Right kidney (tissue), 1 donor: ENCODE measurements at regions not wholly inside any gene's neighbourhood (a gene's known extent, or its start where the extent isn't known, plus 50 kb on each side); places are given as distances from the start of the nearest gene placed in this dataset.

Experiments
- DNase-seq: peaks from one replicate; pipeline ENCODE4 v3.0.0-alpha.2; 2016

DNA sequence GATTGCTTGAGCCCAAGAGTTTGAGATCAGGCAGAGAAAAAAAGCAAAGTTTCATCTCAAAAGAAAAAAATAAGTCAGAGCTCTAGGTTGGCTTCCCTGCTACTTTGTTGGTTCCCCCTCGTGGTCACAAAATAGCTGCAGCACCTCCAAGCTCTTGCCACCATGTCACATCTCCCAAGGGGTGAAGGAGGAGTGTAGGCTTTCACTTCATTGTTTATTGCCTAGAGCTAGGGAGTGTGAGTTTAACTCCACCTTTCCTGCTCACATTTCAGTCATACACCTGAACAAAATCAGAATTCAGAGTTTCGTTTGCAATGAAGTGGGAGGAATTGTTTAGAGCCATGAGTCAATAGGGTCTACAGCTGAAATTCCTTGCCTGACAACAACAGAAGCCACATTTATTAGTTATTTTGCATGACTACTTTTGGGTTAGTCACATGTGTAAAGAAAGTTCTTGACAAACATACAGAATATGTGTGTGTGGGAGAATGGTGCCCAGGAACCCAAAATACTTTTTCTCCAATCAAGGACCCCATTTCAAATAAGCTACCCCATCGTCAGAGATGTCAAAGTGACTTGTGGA, 56.2 kb upstream of the UFL1 start:
- DNase-seq = no peak

DNA sequence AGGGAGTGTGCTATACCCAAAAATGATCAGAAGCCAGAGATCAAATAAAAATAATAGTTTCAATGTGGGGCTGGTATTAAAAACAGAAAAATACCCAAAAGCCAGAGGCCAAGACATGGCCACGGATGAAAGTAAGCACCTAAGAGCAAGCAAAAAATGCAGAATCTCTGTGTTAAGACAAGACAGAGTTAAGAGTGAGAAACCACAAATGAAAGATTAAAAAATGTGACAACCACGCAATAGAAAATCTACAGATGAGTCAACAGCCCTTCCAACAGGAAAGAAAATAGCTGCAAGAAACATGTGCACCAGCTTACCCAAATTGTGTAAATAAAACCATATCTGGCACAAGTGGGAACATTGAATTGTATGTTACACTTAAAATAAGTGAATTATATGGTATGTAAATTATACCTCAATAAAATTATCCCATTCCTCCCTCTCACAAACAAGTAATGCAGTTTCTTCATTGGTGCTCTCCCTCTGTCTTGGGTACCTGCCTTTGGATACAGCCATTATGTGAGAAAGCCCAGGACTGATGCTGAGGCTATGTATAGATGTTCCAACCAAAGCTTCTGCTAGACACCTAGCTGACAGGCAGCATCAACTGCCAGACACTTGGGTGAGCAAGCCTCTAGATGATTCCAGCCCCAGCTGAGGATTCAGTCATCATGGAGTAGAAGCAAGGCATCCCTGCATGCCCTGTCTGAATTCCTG, 55.3 kb upstream of the UFL1 start:
- no peak for DNase-seq

DNA sequence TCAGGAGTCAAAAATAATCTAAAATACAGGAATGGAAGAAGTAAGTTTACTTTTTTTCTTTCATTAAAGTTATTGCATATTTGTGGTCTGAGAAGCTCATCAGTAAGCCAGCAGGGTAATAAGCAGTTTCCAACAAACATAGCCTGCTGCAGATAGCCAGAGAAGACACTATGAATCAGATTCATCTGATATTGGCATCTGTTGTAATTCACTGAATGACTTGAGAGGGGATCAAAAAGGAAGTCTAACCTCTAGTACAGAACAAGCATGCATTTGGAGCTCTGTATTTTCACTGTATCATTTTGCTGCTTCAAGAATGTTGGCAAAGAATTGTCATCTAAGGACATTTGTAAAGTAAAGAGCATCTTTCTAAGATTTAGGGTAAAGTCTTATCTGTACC, 53.8 kb upstream of the UFL1 start:
- no peak for DNase-seq

DNA sequence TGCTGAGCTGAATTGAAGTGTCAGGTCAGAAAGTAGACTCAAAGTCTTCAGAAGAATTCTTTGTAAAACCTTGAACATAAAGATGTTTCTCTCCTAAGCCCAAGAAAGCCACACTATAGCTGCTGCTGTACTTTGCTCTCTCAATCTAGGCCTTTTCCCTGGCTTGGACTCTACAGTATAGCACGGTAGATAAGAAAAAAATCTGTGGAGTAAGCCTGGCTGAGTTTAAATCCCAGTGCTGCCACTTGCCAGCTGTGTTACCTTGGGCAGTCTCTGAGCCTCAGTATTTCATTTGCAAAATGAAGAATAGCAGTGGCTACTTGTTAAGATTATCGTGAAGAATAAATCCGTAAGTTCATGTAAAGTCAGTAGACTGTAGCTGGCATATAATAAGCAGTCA, 53.3 kb upstream of the UFL1 start:
- DNase-seq = no peak

DNA sequence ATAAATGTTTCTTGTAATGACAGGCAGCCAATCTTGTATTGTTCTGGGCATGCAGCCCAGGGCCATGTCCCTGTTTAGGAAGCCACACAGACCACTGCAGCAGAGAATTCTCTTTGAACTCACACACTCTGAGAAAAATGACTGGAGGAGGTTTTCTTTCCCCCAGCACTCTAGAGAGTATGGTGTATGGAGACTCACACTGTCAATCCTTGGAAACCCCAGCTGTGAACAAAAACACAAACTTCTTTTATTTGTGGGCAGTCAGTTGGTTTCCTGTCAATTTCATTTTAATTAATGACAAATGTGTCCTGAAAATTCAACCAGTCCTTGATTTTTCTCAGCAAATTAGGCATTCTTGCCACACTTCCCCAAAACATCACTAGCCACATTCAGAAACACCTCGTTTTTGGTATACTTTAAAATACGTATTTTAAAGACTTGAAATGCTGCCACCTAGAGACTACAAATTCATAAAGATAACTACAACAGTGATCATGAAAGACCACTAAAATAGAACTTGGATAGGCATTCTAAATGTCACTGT, 52.9 kb upstream of the UFL1 start:
- DNase-seq = no peak

DNA sequence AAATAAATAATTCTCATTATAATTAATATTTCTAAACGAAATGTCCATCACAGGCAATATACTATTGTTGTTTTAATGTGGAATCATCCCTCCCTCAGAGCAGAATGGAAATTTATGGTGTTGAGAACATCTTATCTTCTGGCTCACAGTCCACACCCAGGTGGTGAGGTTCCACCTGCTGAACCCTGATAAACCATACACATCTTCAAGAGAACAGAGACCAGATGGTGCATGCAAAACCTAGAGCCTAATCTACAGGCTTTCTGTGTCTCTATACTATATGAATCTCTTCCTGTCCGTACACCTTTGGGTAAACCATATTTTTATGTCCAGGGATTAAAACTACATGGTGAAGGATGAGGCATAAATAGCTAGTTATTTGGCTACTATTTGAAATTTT, 52.3 kb upstream of the UFL1 start:
- DNase-seq = no peak

DNA sequence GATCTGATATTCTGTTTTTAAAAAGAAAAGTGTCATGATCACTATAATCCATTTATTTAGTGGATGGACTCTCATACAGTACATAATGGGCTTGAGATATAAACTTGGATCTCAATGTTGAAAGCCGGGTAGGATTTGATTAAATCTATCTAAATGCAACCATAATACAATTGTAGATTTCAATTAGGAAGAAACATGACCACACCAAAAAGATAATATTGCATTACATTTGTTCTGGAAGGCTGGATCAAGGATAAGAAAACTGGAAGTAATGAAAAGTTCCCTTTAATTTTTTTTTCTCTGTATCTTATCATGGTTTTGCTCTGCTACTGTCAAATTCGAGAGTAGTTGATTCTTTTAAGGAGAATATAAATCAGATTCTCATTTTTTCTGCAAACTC, 51.3 kb upstream of the UFL1 start:
- DNase-seq = no peak
